HEK293T (cell line): ENCODE measurements at regions not wholly inside any gene's neighbourhood (a gene's known extent, or its start where the extent isn't known, plus 50 kb on each side); places are given as distances from the start of the nearest gene placed in this dataset.

ENCODE experiments used
- CTBP1 ChIP-seq: fragments of 450-650 bp; IDR thresholded peaks from 2 replicates; pipeline ENCODE4 v1.6.1; 2016; ENCODE audit warnings: borderline replicate concordance
- FOXK2 ChIP-seq: fragments of 450-650 bp; IDR thresholded peaks from 2 replicates; pipeline ENCODE4 v1.6.1; 2016; ENCODE audit warnings: mild to moderate bottlenecking
- TARDBP ChIP-seq: fragments of 450-650 bp; IDR thresholded peaks from 2 replicates; pipeline ENCODE4 v1.6.1; 2016

DNA sequence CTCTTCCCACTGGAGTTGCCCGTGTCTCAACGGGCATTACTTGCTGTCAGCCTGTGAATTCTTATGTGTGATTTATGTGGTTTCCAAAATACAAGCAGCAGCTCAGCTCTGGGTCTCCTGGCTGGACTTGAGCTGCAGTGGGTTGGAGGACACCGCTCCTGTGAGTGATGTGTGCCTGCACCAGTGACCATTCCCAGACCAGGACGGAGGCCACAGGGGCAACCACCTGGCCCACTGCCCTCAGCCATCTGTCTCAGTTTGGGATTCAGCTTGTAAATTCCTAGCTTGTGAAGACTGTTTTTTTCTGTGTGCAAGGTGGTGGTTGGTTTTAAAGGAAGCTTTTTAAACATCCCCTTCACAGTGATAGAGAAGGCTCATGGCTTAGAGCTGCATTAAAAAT lies 261.0 kb downstream of the BCL2 start:
- TF ChIP-seq FOXK2 = no peak
- no peak for TF ChIP-seq TARDBP
- TF ChIP-seq CTBP1 = no peak
